BE2C (cell line): ENCODE measurements at regions not wholly inside any gene's neighbourhood (a gene's known extent, or its start where the extent isn't known, plus 50 kb on each side); places are given as distances from the start of the nearest gene placed in this dataset.
"Not testable (repeated sequence)": the region's sequence is repeated elsewhere in the genome, so short reads cannot be mapped to it uniquely, and the experiment has no call there.

Experiments used
- DNase-seq: peaks from one replicate; pipeline ENCODE4 v3.0.0-alpha.2; 2020
- H3K27me3 ChIP-seq: fragments of 250-450 bp; sonication (Bioruptor Pico); 2 replicates; pipeline ENCODE4 v1.5.1; 2020; ENCODE audit warnings: mild to moderate bottlenecking
- H3K36me3 ChIP-seq: fragments of 250-450 bp; sonication (Bioruptor Pico); 2 replicates; pipeline ENCODE4 v1.5.1; 2020; ENCODE audit warnings: mild to moderate bottlenecking
- H3K4me1 ChIP-seq: fragments of 250-450 bp; sonication (Bioruptor Pico); 2 replicates; pipeline ENCODE4 v1.5.1; 2020
- H3K4me3 ChIP-seq: 2 replicates; pipeline ENCODE4 v1.5.1; 2011; ENCODE audit warnings: low read depth, low read length
- H3K9me3 ChIP-seq: fragments of 250-450 bp; sonication (Bioruptor Pico); 2 replicates; pipeline ENCODE4 v1.5.1; 2020
- CTCF ChIP-seq: IDR thresholded peaks from 2 replicates; pipeline ENCODE4 v1.5.1; 2012; ENCODE audit warnings: mild to moderate bottlenecking, low read depth, low read length

GRCh38 chr22:49514641-49515040 lies 313.0 kb downstream of the BRD1 start:
- Histone ChIP-seq H3K36me3 (no peaks in the 10 kb centered on the region), H3K27me3 (no peaks in the 10 kb centered on the region), H3K4me3 (no peak overlapping the region), H3K9me3 (no peaks in the 10 kb centered on the region), H3K4me1 (no peaks in the 10 kb centered on the region)
- no peak for DNase-seq
- TF ChIP-seq CTCF: no peak

GRCh38 chr22:49514211-49514610 lies 313.5 kb downstream of the BRD1 start:
- no peaks in the 10 kb centered on the region for H3K27me3 ChIP-seq
- no peaks in the 10 kb centered on the region for H3K36me3 ChIP-seq
- H3K9me3 ChIP-seq: no peaks in the 10 kb centered on the region
- TF ChIP-seq CTCF: no peak
- no peak for DNase-seq
- H3K4me1 ChIP-seq: no peaks in the 10 kb centered on the region
- no peak overlapping the region for H3K4me3 ChIP-seq

GRCh38 chr22:49513358-49513851 lies 314.3 kb downstream of the BRD1 start:
- Histone ChIP-seq H3K4me3 (no peak overlapping the region), H3K27me3 (no peaks in the 10 kb centered on the region), H3K4me1 (no peaks in the 10 kb centered on the region), H3K9me3 (no peaks in the 10 kb centered on the region), H3K36me3 (no peaks in the 10 kb centered on the region)
- DNase-seq: no peak
- TF ChIP-seq CTCF: no peak

- H3K9me3 ChIP-seq: no peaks in the 10 kb centered on the region
- no peak for DNase-seq
- no peak overlapping the region for H3K4me3 ChIP-seq
- H3K27me3 ChIP-seq: no peaks in the 10 kb centered on the region
- H3K36me3 ChIP-seq: no peaks in the 10 kb centered on the region
- no peaks in the 10 kb centered on the region for H3K4me1 ChIP-seq
- no peak for TF ChIP-seq CTCF
Observed at GRCh38 chr22:49512487-49513165, 315.0 kb downstream of the BRD1 start.

GRCh38 chr22:49511393-49512189 lies 316.1 kb downstream of the BRD1 start:
- H3K4me1 ChIP-seq, H3K4me3 ChIP-seq, DNase-seq, H3K9me3 ChIP-seq, H3K27me3 ChIP-seq, H3K36me3 ChIP-seq: not testable (repeated sequence)

- H3K4me3 ChIP-seq: no peak overlapping the region
- H3K27me3 ChIP-seq: no peaks in the 10 kb centered on the region
- no peaks in the 10 kb centered on the region for H3K9me3 ChIP-seq
- no peak for TF ChIP-seq CTCF
- DNase-seq: no peak
- H3K4me1 ChIP-seq: no peaks in the 10 kb centered on the region
- no peaks in the 10 kb centered on the region for H3K36me3 ChIP-seq
Observed at GRCh38 chr22:49510718-49511117, 317.0 kb downstream of the BRD1 start.
